ENCODE measurements at regions not wholly inside any gene's neighbourhood (a gene's known extent, or its start where the extent isn't known, plus 50 kb on each side); places are given as distances from the start of the nearest gene placed in this dataset.
"Not testable (repeated sequence)": the region's sequence is repeated elsewhere in the genome, so short reads cannot be mapped to it uniquely, and the experiment has no call there.

- no peak overlapping the region for H3K4me3 Mint-ChIP-seq
These were observed 122.9 kb downstream of the METRNL start for GRCh38 chr17:83202002-83203000.

GRCh38 chr17:83203073-83203471, 123.7 kb downstream of the METRNL start:
- H3K36me3 Mint-ChIP-seq = no peaks in the 10 kb centered on the region
- H3K27ac Mint-ChIP-seq = peak overlapping the region in 2 of 6 donors; percentile 28 to 76
- H3K4me3 Mint-ChIP-seq = no peak overlapping the region
- DNase-seq (no peak), ATAC-seq (ENCODE audit: low read depth in 2 of 2) (no peak)
- no peaks in the 10 kb centered on the region for H3K27me3 Mint-ChIP-seq
- no peaks in the 10 kb centered on the region for H3K9me3 Mint-ChIP-seq
- peaks cover 28 to 38% (median 29%) of the 10 kb centered on the region in 3 donors for H3K4me1 Mint-ChIP-seq

More at GRCh38 chr17:83202002-83203000, 122.9 kb downstream of the METRNL start:
- H3K36me3 Mint-ChIP-seq = no peaks in the 10 kb centered on the region
- DNase-seq (no peak), ATAC-seq (ENCODE audit: low read depth in 2 of 2) (no peak)
- peaks cover 28 to 38% (median 29%) of the 10 kb centered on the region in 3 donors for H3K4me1 Mint-ChIP-seq
- peak overlapping the region in 5 of 6 donors; percentile 9 to 98 (median 72) for H3K27ac Mint-ChIP-seq
- no peaks in the 10 kb centered on the region for H3K27me3 Mint-ChIP-seq
- H3K9me3 Mint-ChIP-seq = no peaks in the 10 kb centered on the region

- Mint-ChIP-seq H3K27ac (peak overlapping the region in 5 of 6 donors; percentile 6 to 73 (median 54)), H3K4me1 (peaks cover 24 to 38% (median 28%) of the 10 kb centered on the region in 3 donors), H3K4me3 (no peak overlapping the region), H3K9me3 (no peaks in the 10 kb centered on the region), H3K27me3 (no peaks in the 10 kb centered on the region), H3K36me3 (no peaks in the 10 kb centered on the region)
- ATAC-seq (ENCODE audit: low read depth in 2 of 2) = no peak
- no peak for DNase-seq
These were observed 124.2 kb downstream of the METRNL start for GRCh38 chr17:83203472-83204221.

GRCh38 chr17:83204230-83204725, 124.9 kb downstream of the METRNL start:
- no peak for DNase-seq
- no peak for ATAC-seq (ENCODE audit: low read depth in 2 of 2)
- Mint-ChIP-seq H3K9me3 (no peaks in the 10 kb centered on the region), H3K36me3 (no peaks in the 10 kb centered on the region), H3K27ac (peak overlapping the region in 4 of 6 donors; percentile 0 to 78 (median 71)), H3K4me1 (peaks cover 18 to 33% (median 24%) of the 10 kb centered on the region in 3 donors), H3K4me3 (no peak overlapping the region), H3K27me3 (no peaks in the 10 kb centered on the region)

GRCh38 chr17:83204736-83205386, 125.5 kb downstream of the METRNL start:
- H3K9me3 Mint-ChIP-seq; DNase-seq; ATAC-seq (ENCODE audit: low read depth in 2 of 2); H3K36me3 Mint-ChIP-seq; H3K27me3 Mint-ChIP-seq; H3K4me3 Mint-ChIP-seq: not testable (repeated sequence)
- peaks cover 12 to 27% (median 18%) of the 10 kb centered on the region in 3 donors for H3K4me1 Mint-ChIP-seq
- peak overlapping the region in 2 of 6 donors; percentile 69 to 78 for H3K27ac Mint-ChIP-seq

- not testable (repeated sequence) for H3K27me3 Mint-ChIP-seq; H3K9me3 Mint-ChIP-seq; ATAC-seq (ENCODE audit: low read depth in 2 of 2); H3K36me3 Mint-ChIP-seq
- Mint-ChIP-seq H3K27ac (peak overlapping the region in 2 of 6 donors; percentile 66 to 83), H3K4me1 (peaks cover 6 to 21% (median 12%) of the 10 kb centered on the region in 3 donors), H3K4me3 (peak overlapping the region in 1 of 8 donors; percentile 10)
- DNase-seq = peak; percentile 72
These were observed 126.1 kb downstream of the METRNL start for GRCh38 chr17:83205387-83206035.

GRCh38 chr17:83206036-83206394, 126.6 kb downstream of the METRNL start:
- H3K27ac Mint-ChIP-seq = peak overlapping the region in 4 of 6 donors; percentile 9 to 83 (median 44)
- not testable (repeated sequence) for DNase-seq; H3K9me3 Mint-ChIP-seq; ATAC-seq (ENCODE audit: low read depth in 2 of 2); H3K27me3 Mint-ChIP-seq; H3K36me3 Mint-ChIP-seq
- H3K4me1 Mint-ChIP-seq = peaks cover under 1 to 16% (median 11%) of the 10 kb centered on the region in 3 donors
- H3K4me3 Mint-ChIP-seq = peak overlapping the region in 1 of 8 donors; percentile 10

- not testable (repeated sequence) for ATAC-seq (ENCODE audit: low read depth in 2 of 2); H3K36me3 Mint-ChIP-seq; DNase-seq; H3K9me3 Mint-ChIP-seq; H3K27ac Mint-ChIP-seq; H3K27me3 Mint-ChIP-seq
- Mint-ChIP-seq H3K4me3 (peak overlapping the region in 1 of 8 donors; percentile 53), H3K4me1 (peaks cover 0 to 11% (median 6%) of the 10 kb centered on the region in 3 donors)
These were observed 127.6 kb downstream of the METRNL start for GRCh38 chr17:83206819-83207588.

GRCh38 chr17:83247001-83247400, 167.6 kb downstream of the METRNL start:
- not testable (repeated sequence) for H3K9me3 Mint-ChIP-seq; ATAC-seq (ENCODE audit: low read depth in 2 of 2); DNase-seq; H3K4me1 Mint-ChIP-seq; H3K27me3 Mint-ChIP-seq; H3K27ac Mint-ChIP-seq; H3K36me3 Mint-ChIP-seq; H3K4me3 Mint-ChIP-seq

Data from naive B cell (primary cell).